H9 (cell line): ENCODE measurements at regions not wholly inside any gene's neighbourhood (a gene's known extent, or its start where the extent isn't known, plus 50 kb on each side); places are given as distances from the start of the nearest gene placed in this dataset.

Experiments used
- DNase-seq: peaks from one replicate; pipeline ENCODE4 v3.0.0-alpha.2; 2017
- H2AFZ ChIP-seq: one replicate; pipeline ENCODE4 v1.6.1; 2013; ENCODE audit warnings: mild to moderate bottlenecking, low read length, control low read depth, moderate library complexity
- H2AK5ac ChIP-seq: 2 replicates; pipeline ENCODE4 v1.6.1; 2013; ENCODE audit warnings: low read length, control low read depth, mixed read lengths; ENCODE audit not compliant: insufficient read length
- H2BK120ac ChIP-seq: one replicate; pipeline ENCODE4 v1.6.1; 2013; ENCODE audit warnings: low read depth, mild to moderate bottlenecking, low read length, control low read depth, inconsistent platforms; ENCODE audit not compliant: poor library complexity, severe bottlenecking
- H2BK12ac ChIP-seq: 2 replicates; pipeline ENCODE4 v1.6.1; 2013; ENCODE audit warnings: low read length, control low read depth, mixed read lengths, low read depth; ENCODE audit not compliant: insufficient read length
- H2BK15ac ChIP-seq: 2 replicates; pipeline ENCODE4 v1.6.1; 2013; ENCODE audit warnings: low read depth, low read length, control low read depth
- H2BK20ac ChIP-seq: one replicate; pipeline ENCODE4 v1.6.1; 2013; ENCODE audit warnings: low read depth, mild to moderate bottlenecking, low read length, control low read depth, inconsistent platforms; ENCODE audit not compliant: poor library complexity, severe bottlenecking
- H2BK5ac ChIP-seq: 2 replicates; pipeline ENCODE4 v1.6.1; 2013; ENCODE audit warnings: low read length, control low read depth, mixed read lengths; ENCODE audit not compliant: insufficient read length
- H3K14ac ChIP-seq: 2 replicates; pipeline ENCODE4 v1.6.1; 2013; ENCODE audit warnings: low read length, control low read depth; ENCODE audit not compliant: insufficient read depth
- H3K18ac ChIP-seq: 2 replicates; pipeline ENCODE4 v1.6.1; 2013; ENCODE audit warnings: low read depth, mild to moderate bottlenecking, mixed read lengths, low read length, control low read depth; ENCODE audit not compliant: insufficient read length
- H3K23ac ChIP-seq: 2 replicates; pipeline ENCODE4 v1.6.1; 2013; ENCODE audit warnings: low read length, control low read depth, mixed read lengths, low read depth; ENCODE audit not compliant: insufficient read length
- H3K23me2 ChIP-seq: 2 replicates; pipeline ENCODE4 v1.6.1; 2013; ENCODE audit warnings: low read depth, mild to moderate bottlenecking, mixed read lengths, low read length, control low read depth; ENCODE audit not compliant: insufficient read length, poor library complexity, severe bottlenecking
- H3K27ac ChIP-seq: 2 replicates; pipeline ENCODE4 v1.5.1; 2013; ENCODE audit warnings: low read length, control low read depth, mixed read lengths, low read depth; ENCODE audit not compliant: insufficient read length
- H3K27me3 ChIP-seq: 2 replicates; pipeline ENCODE4 v1.6.1; 2013; ENCODE audit warnings: low read length, control low read depth, inconsistent platforms; ENCODE audit not compliant: insufficient read depth
- H3K4ac ChIP-seq: 2 replicates; pipeline ENCODE4 v1.6.1; 2013; ENCODE audit warnings: low read depth, mild to moderate bottlenecking, control low read depth, inconsistent platforms, low read length, moderate library complexity
- H3K4me1 ChIP-seq: 2 replicates; pipeline ENCODE4 v1.6.1; 2013; ENCODE audit warnings: low read length, control low read depth, inconsistent platforms; ENCODE audit not compliant: insufficient read depth
- H3K4me2 ChIP-seq: 2 replicates; pipeline ENCODE4 v1.6.1; 2013; ENCODE audit warnings: low read length, control low read depth, mixed read lengths; ENCODE audit not compliant: insufficient read length, insufficient read depth
- H3K56ac ChIP-seq: 2 replicates; pipeline ENCODE4 v1.6.1; 2013; ENCODE audit warnings: low read depth, mild to moderate bottlenecking, mixed read lengths, low read length, control low read depth; ENCODE audit not compliant: insufficient read length
- H3K79me1 ChIP-seq: 2 replicates; pipeline ENCODE4 v1.6.1; 2013; ENCODE audit warnings: low read depth, mild to moderate bottlenecking, moderate library complexity, low read length, control low read depth, inconsistent platforms; ENCODE audit not compliant: insufficient read depth, poor library complexity, severe bottlenecking
- H3K79me2 ChIP-seq: 2 replicates; pipeline ENCODE4 v1.6.1; 2013; ENCODE audit warnings: low read length, control low read depth, inconsistent platforms; ENCODE audit not compliant: insufficient read depth
- H3K9ac ChIP-seq: 2 replicates; pipeline ENCODE4 v1.6.1; 2013; ENCODE audit warnings: low read length, control low read depth, mixed read lengths; ENCODE audit not compliant: insufficient read length; ENCODE audit errors: extremely low read depth
- H3K9me3 ChIP-seq: one replicate; pipeline ENCODE4 v1.6.1; 2013; ENCODE audit warnings: low read depth, low read length, inconsistent platforms; ENCODE audit not compliant: control insufficient read depth
- H3T11ph ChIP-seq: one replicate; pipeline ENCODE4 v1.6.1; 2013; ENCODE audit warnings: mild to moderate bottlenecking, low read length, control low read depth, inconsistent platforms
- H4K20me1 ChIP-seq: one replicate; pipeline ENCODE4 v1.6.1; 2013; ENCODE audit not compliant: control insufficient read depth, insufficient read length, insufficient read depth
- H4K5ac ChIP-seq: 2 replicates; pipeline ENCODE4 v1.6.1; 2013; ENCODE audit warnings: low read depth, mild to moderate bottlenecking, mixed read lengths, low read length, control low read depth; ENCODE audit not compliant: insufficient read length
- H4K8ac ChIP-seq: replicated peaks from 2 replicates; pipeline ENCODE4 v1.6.1; 2013; ENCODE audit warnings: low read length, control low read depth, mixed read lengths, low read depth; ENCODE audit not compliant: insufficient read length
- H4K91ac ChIP-seq: 2 replicates; pipeline ENCODE4 v1.6.1; 2013; ENCODE audit warnings: low read depth, mild to moderate bottlenecking, moderate library complexity, mixed read lengths, low read length, control low read depth; ENCODE audit not compliant: insufficient read length
- H3K27ac Mint-ChIP-seq, 3 experiments: 2 replicates in 2 of 3; 3 replicates in 1 of 3; pipeline ENCODE4 v1.8.0; 2020 to 2021; ENCODE audit warnings: mixed read lengths in 3 of 3, mild to moderate bottlenecking in 1 of 3, moderate library complexity in 1 of 3
- H3K27me3 Mint-ChIP-seq: 2 replicates; pipeline ENCODE4 v1.8.0; 2021; ENCODE audit warnings: low read depth, mild to moderate bottlenecking, moderate library complexity, mixed read lengths
- H3K36me3 Mint-ChIP-seq, 3 experiments: 2 replicates in 2 of 3; 3 replicates in 1 of 3; pipeline ENCODE4 v1.8.0; 2020 to 2021; ENCODE audit warnings: low read depth in 3 of 3, mixed read lengths in 3 of 3; ENCODE audit not compliant: insufficient read depth in 1 of 3
- H3K4me1 Mint-ChIP-seq, 2 experiments: 2 replicates each; pipeline ENCODE4 v1.8.0; 2020; ENCODE audit warnings: mixed read lengths in 2 of 2
- H3K4me3 Mint-ChIP-seq, 2 experiments: 2 replicates in 1 of 2; 3 replicates in 1 of 2; pipeline ENCODE4 v1.8.0; 2020 to 2021; ENCODE audit warnings: mild to moderate bottlenecking in 2 of 2, mixed read lengths in 2 of 2, moderate library complexity in 1 of 2
- H3K9me3 Mint-ChIP-seq, 2 experiments: 2 replicates in 1 of 2; 3 replicates in 1 of 2; pipeline ENCODE4 v1.8.0; 2020; ENCODE audit warnings: mild to moderate bottlenecking in 2 of 2, mixed read lengths in 2 of 2, moderate library complexity in 1 of 2
- WGBS: extraction: QIAGEN DNeasy Blood & Tissue Kit; methylation state at CpG from one replicate; pipeline ENCODE4 v1.1.7; 2013; ENCODE audit warnings: missing lambda C conversion rate, low lambda C conversion rate, mixed read lengths; ENCODE audit not compliant: insufficient read length; ENCODE audit errors: extremely low coverage; 5-methylcytosine and 5-hydroxymethylcytosine counted together
- TF ChIP-seq, protein P1 (sequence below): fragments of 200-600 bp; sonication (generic); conservative IDR thresholded peaks from 3 replicates; pipeline ENCODE4 v1.8.0; 2021; ENCODE audit warnings: antibody characterized with exemption, mild to moderate bottlenecking

DNA sequence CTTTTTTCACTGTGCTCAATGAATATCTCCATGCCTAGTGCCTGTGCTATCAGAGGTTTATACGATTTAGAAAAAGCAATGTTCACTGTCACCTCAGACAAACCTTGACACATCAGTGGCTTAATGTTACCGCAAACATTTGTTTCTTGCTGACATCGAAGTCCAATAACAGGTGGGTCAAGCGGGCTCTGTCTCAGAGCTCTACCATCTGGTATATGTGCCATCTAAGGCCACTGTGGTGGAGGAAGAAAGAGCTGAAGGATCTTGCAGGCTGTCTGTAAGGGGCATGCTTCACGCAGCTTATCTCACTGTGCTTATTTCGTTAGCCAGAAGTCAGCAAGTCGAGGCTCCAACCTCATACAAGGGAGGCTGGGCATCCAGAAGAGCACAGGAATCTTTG lies 189.5 kb upstream of the NTF3 start:
- TF ChIP-seq, protein P1, sequence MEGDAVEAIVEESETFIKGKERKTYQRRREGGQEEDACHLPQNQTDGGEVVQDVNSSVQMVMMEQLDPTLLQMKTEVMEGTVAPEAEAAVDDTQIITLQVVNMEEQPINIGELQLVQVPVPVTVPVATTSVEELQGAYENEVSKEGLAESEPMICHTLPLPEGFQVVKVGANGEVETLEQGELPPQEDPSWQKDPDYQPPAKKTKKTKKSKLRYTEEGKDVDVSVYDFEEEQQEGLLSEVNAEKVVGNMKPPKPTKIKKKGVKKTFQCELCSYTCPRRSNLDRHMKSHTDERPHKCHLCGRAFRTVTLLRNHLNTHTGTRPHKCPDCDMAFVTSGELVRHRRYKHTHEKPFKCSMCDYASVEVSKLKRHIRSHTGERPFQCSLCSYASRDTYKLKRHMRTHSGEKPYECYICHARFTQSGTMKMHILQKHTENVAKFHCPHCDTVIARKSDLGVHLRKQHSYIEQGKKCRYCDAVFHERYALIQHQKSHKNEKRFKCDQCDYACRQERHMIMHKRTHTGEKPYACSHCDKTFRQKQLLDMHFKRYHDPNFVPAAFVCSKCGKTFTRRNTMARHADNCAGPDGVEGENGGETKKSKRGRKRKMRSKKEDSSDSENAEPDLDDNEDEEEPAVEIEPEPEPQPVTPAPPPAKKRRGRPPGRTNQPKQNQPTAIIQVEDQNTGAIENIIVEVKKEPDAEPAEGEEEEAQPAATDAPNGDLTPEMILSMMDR: no peak
- Histone ChIP-seq H3K27ac (no peak overlapping the region), H2BK20ac (no peak overlapping the region), H3K14ac (no peak overlapping the region), H4K91ac (no peak overlapping the region), H2BK12ac (no peak overlapping the region), H3T11ph (no peak overlapping the region), H3K4me1 (peaks cover 18% of the 10 kb centered on the region), H3K79me2 (no peaks in the 10 kb centered on the region), H4K20me1 (no peaks in the 10 kb centered on the region), H2AFZ (no peak overlapping the region), H3K9ac (no peak overlapping the region), H3K4me2 (no peak overlapping the region), H3K27me3 (no peaks in the 10 kb centered on the region), H2BK15ac (no peak overlapping the region), H2BK5ac (no peak overlapping the region), H3K56ac (no peak overlapping the region), H3K18ac (no peak overlapping the region), H3K9me3 (no peaks in the 10 kb centered on the region), H4K5ac (no peak overlapping the region), H3K79me1 (no peaks in the 10 kb centered on the region), H3K4ac (no peak overlapping the region), H2AK5ac (no peak overlapping the region), H2BK120ac (no peak overlapping the region), H3K23me2 (no peaks in the 10 kb centered on the region), H4K8ac (no peak overlapping the region), H3K23ac (no peak overlapping the region)
- H3K9me3 Mint-ChIP-seq: peaks cover 0 to 4% of the 10 kb centered on the region in 2 experiments; a peak in 1 of 5 replicates
- H3K4me1 Mint-ChIP-seq: peaks cover 57% of the 10 kb centered on the region in 2 experiments
- DNase-seq: no peak
- peaks cover 0 to 3% (median 2%) of the 10 kb centered on the region in 3 experiments; a peak in 2 of 7 replicates for H3K36me3 Mint-ChIP-seq
- no peak overlapping the region for H3K4me3 Mint-ChIP-seq
- H3K27ac Mint-ChIP-seq: no peak overlapping the region
- H3K27me3 Mint-ChIP-seq: peaks cover 18% of the 10 kb centered on the region
- WGBS: no CpG with 5 or more reads among the region's 7 CpGs
